NB4 (cell line): ENCODE measurements at regions not wholly inside any gene's neighbourhood (a gene's known extent, or its start where the extent isn't known, plus 50 kb on each side); places are given as distances from the start of the nearest gene placed in this dataset.

Experiments used
- POLR2A ChIP-seq: IDR thresholded peaks from 2 replicates; pipeline ENCODE4 v1.6.1; 2011; ENCODE audit warnings: mild to moderate bottlenecking; ENCODE audit not compliant: insufficient read length; ENCODE audit errors: extremely low read depth
- TF ChIP-seq, protein P1 (sequence below): IDR thresholded peaks from one replicate; pipeline ENCODE4 v1.5.1; 2012; ENCODE audit warnings: low read depth, low read length

DNA sequence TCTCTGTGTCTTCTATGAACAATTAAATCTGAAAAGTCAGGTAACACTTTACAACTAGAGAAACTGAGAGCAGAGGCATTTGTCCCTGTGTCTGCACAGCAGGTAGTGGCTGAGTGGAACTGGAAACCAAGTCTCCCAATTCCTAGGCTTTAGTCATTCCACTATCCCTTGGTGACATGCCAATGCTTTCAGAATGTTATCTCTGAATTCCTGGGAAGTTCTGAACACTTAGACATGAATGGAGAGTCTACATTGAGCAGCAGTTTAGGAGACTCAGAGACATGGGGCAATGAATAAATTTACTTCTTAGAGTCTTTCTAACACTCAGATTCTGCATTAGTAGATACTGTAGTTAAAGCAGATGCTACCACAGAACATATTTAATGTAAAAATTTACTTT, 94.8 kb upstream of the APC start:
- TF ChIP-seq, protein P1, sequence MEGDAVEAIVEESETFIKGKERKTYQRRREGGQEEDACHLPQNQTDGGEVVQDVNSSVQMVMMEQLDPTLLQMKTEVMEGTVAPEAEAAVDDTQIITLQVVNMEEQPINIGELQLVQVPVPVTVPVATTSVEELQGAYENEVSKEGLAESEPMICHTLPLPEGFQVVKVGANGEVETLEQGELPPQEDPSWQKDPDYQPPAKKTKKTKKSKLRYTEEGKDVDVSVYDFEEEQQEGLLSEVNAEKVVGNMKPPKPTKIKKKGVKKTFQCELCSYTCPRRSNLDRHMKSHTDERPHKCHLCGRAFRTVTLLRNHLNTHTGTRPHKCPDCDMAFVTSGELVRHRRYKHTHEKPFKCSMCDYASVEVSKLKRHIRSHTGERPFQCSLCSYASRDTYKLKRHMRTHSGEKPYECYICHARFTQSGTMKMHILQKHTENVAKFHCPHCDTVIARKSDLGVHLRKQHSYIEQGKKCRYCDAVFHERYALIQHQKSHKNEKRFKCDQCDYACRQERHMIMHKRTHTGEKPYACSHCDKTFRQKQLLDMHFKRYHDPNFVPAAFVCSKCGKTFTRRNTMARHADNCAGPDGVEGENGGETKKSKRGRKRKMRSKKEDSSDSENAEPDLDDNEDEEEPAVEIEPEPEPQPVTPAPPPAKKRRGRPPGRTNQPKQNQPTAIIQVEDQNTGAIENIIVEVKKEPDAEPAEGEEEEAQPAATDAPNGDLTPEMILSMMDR = no peak
- no peak for TF ChIP-seq POLR2A
